HCEC 1CT (cell line): ENCODE measurements at regions not wholly inside any gene's neighbourhood (a gene's known extent, or its start where the extent isn't known, plus 50 kb on each side); places are given as distances from the start of the nearest gene placed in this dataset.
"Not testable (repeated sequence)": the region's sequence is repeated elsewhere in the genome, so short reads cannot be mapped to it uniquely, and the experiment has no call there.

Source experiments
- DNase-seq: peaks from one replicate; pipeline ENCODE4 v3.0.0-alpha.2; 2017

DNA sequence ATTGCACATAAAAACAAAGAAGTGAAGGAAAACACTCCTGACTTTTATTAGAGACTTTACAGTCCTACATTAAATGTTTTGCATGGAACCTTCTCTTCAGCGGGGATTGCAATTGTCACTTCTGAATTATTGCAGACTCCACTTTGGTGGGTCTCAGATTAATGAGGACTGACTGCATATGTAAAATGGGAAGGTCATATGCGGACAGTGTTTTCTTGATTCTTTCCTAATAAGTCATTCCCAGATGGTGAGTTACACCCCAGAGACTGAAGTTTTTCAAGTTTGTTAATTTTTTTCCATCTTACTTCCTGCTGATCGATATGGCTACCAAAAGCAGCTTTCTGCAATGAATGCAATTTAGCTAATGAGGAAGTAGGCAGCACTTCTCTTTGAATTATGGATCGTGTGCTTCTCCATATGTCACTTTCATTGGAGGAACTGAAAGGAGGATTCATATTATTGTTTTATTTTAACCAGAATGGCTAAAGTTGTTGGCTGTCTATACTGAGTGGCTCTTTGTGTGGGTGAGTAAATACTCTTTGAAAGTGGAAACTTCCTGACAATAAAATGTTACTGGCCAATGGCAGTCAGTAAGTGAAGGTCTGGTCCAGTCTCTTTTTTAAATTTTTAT lies 119.3 kb upstream of the CLNK start:
- peak; percentile 21 for DNase-seq

DNA sequence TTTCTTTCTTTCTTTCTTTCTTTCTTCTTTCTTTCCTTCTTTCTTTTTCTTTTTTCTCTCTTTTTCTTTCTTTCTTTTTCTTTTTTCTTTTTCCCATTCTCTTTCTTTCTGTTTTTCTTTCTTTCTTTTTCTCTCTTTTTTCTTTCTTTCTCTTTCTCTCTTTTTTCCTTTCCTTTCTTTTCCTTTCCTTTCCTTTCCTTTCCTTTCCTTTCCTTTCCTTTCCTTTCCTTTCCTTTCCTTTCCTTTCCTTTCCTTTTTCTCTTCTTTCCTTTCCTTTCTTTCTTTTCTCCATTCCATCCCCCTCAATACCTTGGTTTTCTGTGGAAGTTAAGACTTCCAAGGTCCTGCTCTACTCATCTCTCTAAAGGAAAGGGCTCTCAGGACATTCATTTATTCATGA lies 102.8 kb upstream of the CLNK start:
- no peak for DNase-seq

DNA sequence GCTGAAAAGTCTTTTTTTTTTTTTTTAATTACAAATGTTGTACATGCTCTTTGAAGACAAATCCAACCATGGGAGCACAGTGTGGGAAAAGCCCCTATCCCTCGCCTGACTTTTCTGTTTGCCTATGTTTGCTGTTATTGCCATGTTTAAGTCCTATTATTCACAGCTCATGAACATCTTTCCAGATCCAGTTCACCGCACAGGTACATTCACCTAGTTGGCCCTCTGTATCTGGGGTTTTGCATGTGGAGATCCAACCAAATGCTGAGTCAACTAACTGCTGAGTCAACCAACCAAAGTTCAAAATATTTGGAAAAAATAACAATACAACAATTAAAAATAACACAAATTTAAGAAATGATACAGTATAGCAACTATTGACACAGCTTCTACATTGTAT lies 100.1 kb upstream of the CLNK start:
- no peak for DNase-seq

DNA sequence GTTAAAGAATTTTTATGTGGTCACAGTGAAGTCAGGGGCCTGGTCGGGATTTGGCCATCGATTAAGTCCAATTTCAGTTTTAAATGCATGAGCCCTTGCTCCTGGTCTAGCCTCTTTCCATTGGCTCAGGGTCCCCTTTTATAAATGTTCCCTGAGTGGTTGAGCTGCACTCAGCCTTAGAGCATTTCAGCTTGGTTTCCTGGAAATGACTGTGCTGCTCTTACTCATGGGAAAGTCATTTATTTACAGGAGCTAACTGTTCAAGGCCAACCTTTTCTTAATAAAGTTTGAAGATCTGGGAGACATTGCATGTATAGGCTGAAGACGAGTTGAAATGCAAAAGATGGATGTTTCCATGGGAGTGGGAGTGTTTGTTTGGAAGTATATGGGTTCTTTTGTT lies 98.8 kb upstream of the CLNK start:
- DNase-seq: peak; percentile 56

DNA sequence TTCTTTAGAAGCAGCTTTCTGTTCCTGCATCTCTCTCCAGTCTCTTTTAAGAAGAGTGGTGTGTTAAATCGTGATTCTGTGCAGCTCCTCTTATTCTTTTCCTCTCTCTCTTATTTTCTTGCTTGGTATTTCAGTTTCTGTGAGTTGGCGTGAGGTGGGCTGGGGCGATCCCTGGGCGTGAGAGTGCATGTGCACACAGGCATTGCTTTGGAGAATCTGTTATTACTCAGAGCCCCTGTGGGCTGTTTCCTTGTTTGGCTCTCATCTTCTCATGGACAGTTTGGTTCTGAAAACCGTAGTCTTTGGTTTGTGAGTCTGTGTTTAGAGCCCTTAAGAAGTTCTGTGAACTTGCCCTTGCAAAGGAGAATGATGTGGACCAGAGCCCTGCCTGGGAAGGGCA lies 97.2 kb upstream of the CLNK start:
- DNase-seq: no peak

DNA sequence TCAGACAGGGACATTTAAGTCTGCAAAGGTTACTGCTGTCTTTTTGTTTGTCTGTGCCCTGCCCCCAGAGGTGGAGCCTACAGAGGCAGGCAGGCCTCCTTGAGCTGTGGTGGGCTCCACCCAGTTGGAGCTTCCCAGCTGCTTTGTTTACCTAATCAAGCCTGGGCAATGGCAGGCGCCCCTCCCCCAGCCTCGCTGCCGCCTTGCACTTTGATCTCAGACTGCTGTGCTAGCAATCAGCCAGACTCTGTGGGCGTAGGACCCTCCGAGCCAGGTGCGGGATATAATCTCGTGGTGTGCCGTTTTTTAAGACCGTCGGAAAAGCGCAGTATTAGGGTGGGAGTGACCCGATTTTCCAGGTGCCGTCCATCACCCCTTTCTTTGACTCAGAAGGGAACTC lies 96.2 kb upstream of the CLNK start:
- not testable (repeated sequence) for DNase-seq

DNA sequence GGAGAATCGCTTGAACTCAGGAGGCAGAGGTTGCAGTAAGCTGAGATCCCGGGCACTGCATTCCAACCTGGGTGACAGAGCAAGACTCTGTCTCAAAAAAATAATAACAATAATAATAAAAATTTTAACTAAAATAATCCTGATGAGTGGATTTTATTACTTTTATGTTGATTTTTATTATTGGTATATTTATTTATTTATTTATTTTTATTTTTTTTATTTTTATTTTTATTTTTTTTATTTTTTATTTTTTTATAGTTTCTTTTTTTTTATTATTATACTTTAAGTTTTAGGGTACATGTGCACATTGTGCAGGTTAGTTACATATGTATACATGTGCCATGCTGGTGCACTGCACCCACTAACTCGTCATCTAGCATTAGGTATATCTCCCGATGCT lies 90.6 kb upstream of the CLNK start:
- DNase-seq: not testable (repeated sequence)

DNA sequence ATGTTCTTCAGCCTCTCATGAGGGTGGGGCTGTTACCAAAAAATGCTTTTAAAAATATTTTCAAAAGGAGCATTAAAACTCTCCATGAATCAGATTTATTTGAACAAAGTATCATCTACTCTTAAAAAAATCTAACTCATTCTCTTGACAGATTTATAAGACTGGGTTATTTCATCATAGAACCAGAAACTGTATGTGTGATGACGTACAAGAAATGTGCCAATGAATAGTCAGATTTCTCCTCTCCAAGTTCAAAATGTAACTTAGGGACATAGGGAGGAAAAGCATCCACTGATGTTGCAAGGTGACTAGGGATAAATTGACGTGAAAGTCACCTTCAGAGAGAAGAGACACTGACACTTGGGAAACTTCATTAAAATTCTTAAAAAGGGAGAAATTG lies 89.1 kb upstream of the CLNK start:
- no peak for DNase-seq

DNA sequence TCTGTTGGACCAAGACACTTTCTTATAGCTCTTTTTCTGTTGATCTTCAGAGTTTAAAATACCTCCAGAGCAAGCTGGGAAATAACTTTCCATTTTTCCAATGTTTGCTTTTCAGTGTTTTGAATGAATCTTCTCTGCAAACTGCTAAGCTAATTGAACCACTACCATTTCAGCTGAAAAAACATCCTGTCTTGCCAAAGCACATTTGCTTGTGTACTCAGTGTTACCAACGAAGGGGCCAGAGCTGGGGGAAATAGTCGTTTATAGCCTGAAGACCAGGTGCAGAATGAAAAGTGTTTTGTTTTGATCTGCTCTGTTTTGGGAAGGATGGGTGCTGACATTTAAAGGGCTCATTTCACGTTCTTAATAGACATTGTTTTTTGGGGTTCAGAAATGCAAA lies 88.4 kb upstream of the CLNK start:
- no peak for DNase-seq

DNA sequence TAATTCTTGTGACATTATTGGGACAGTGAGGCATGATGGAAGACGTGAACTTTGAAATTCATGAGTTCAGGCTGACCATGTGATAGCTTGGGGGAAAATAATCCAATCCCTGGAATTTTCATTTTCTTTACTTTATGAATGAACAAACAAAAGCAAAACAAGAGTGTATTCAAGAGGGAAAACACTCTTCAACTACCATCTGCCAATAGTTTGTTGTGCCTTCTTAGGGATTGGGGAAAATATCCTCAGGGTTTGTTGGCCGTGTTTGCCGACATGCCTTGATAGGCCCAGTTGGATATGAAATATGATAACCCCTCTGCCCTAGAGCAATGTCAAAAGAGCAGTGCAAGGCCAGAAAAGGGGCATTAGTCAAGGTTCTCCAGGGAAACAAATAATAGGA lies 80.8 kb upstream of the CLNK start:
- no peak for DNase-seq

DNA sequence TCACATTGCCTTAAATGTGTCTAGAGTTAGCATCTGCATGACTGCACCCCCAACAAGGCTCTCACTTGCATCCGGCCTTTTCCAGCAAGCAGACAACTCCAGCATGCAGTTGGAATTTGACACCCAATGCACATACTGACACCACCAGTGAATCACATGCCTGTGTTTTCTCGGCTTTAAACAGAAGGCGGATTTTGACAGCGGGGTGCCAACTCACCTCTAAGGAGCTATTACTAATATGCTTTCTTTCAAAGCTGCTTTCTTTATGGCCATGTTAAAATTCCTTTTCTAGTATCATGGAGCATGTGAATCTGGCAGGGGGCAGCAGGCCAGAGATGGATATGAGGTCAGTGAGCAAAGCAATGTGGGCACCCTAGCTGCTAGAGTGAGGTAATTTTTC lies 78.0 kb upstream of the CLNK start:
- peak; percentile 81 for DNase-seq

DNA sequence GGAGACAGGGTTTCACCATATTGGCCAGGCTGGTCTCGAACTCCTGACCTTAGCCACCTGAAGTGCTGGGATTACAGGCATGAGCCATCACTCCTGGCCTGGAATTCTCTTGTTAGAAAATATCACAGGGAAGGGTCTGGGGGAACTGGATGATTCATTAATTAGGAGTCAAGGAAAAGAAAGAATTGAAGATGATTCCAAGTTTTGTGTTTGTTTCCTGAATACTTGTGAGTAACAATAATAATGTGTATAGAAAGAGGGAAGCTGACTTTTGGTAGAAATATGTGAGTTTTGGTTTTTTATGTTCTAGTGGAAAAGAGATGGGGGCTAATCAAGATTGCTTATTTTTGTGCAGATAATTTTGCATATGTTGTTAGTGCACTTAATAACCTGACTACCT lies 77.3 kb upstream of the CLNK start:
- DNase-seq: peak; percentile 25

DNA sequence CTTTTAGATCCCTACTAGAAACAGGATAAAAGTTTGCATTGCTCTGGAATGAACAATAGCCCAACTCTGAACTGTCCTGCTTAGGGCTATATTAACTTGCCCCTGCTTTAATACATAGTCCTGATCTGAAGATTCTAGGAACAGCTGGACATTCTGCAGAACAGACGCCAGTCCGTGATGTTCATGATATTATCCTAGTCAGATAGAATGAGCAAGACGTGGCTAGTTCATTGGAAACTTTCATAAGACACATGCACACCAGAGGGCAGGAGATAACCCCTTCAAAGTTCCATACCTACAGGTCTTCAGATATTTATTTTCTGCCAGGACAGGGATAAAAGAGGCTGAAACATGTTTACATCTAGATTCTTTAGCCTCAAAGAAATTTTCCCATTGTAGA lies 75.5 kb upstream of the CLNK start:
- DNase-seq: no peak

DNA sequence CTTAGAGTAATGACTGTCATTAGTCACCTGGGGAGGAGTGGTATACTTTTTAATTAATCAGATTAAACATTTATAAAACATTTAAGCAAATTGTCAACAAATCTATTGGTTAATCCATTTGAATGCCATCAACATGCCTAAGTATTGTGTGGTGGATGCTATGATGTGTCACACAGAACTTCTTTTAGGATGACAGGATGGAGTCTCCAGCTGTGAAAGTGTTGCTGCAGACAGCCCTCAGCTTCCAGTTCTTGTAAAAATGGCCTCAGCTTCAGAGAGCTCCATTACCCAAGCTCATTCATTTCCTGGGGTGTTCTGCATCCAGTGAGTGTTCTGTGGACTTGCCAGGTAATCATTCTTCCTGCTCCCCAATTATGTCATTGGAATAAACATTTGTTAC lies 74.3 kb upstream of the CLNK start:
- no peak for DNase-seq

DNA sequence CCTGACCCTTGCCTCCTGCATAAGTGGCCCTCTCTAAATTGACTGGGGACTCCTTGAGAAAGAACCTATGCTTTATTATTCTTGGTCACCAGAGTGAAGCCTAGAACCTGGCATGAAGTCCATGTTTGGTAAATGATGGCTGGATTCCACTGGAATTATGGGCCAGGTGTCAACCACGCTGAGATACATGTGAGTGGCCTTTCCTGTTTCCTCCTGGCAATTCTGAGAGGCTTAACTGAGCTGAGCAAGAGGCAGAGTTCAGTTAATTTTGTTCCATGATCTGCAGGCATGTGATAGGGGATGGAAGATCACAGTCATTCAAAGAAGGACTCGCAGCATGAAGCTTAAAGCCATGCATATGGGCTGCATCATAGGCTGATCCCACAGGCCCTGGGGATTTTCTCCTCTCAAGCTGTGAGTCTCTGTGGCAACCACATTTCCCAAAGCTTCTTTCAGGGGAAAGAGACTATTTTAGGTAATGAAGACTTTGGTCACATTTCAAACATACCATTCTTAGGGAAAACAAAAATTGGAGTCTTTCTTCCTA lies 69.4 kb upstream of the CLNK start:
- DNase-seq: no peak

DNA sequence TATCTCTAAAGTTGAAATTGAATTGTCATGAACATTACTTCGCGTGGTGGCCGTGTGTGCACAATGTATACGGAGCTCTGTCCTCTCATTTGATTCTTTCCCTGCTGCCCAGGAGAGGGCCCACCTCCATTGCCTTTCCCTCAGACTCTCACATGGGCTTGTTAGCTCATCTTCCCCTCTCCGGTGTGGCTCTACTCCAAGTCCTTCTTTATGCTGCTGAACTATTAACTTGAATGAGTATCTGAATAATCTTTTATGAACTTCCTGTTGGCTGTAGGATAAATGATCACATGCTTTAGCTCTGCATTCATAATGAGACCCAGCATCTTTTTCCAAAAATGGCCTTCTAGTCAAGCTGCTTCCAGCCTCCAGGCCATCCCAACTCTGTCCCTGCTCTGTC lies 68.8 kb upstream of the CLNK start:
- no peak for DNase-seq

DNA sequence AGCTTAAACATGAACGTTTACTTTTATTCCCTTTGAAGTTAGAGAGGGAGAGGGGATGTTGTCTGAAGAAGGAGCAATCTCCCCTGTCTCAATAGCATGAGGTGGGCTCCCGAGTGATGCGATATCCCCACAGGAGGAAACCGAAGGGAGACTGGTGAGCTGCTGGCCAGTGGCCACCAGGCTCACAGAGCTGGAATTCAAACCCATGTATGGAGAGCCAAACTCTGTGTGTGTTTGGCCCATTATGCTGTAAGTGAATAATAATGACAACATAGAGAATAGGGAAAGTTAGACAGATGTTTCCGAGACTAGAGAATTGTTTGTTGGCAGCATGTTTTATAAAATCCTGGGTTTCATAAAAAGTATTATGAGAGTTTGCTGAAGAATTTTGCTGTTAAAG lies 66.1 kb upstream of the CLNK start:
- no peak for DNase-seq

DNA sequence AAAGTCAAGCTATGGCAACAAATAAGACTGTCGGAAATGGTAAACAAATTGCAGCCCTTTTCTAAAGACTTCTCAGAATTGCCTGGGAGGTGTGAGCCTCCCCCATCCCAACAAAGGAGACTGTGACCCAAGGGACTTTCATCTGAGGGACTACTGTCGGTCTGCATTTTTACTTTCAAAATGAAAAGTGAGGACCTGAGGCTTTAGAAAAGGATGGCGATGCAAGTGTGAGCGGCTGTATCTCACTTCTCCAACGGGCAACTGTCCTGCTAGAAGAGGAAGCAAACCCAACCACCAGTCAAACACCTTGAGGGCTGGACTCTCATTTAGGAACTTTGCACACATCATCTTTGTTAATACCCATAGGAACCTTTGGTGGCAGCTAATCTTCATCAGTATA lies 62.6 kb upstream of the CLNK start:
- no peak for DNase-seq

DNA sequence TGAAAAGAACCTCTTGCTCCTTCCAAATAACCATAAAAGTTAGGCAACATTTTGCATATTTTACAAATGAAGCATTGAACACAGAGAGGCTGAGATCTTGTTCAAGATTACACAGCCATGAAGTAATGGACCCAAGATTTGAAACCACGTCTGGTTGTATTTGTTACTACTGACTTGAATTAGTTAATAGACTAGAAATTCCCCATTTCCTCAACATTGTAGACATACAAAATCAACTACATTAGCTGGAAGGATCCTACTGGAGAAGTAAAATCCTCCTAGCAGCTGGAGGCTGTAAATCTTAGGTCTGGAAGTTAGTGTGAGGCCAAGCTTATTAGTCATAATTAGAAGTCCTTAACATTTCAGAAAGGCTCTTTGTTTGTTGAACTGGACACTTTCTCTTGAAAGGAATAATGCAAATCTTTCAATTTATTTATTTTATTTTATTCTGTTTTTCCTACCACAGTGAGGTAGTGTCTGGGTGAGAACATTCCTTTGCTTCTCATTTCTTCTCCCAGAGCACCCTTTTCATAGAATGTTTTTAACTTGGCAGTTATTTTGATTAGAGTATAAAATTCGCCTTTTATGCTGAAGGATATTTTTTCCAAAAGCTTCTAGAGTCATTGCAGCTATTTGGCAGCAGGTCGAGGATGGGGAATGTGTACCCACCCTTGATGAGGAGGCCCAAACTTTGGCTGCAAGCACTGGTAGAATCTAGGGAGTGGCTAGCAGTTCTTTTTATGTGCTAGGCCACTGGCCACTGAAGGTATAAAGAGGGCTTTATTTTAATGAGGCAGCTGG lies 62.0 kb upstream of the CLNK start:
- DNase-seq: peak; percentile 41

DNA sequence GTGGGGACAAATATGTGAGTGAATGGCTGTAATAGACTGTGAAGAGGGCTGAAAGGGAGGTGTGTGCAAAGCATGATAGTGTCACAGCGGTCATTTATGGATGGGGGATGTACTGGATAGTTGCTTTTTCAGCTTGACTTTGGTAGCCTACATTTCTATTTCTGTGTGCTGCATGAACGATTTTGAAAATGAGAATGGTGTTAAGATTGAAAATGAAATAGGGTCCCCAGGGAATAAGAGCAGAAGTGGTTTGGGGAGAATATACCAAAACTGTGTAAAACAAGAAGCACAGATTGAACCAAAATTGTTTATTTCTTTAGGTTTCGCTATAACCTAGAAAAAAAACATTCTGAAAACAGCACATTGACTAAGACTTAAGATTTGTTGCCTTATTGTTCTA lies 58.8 kb upstream of the CLNK start:
- no peak for DNase-seq

DNA sequence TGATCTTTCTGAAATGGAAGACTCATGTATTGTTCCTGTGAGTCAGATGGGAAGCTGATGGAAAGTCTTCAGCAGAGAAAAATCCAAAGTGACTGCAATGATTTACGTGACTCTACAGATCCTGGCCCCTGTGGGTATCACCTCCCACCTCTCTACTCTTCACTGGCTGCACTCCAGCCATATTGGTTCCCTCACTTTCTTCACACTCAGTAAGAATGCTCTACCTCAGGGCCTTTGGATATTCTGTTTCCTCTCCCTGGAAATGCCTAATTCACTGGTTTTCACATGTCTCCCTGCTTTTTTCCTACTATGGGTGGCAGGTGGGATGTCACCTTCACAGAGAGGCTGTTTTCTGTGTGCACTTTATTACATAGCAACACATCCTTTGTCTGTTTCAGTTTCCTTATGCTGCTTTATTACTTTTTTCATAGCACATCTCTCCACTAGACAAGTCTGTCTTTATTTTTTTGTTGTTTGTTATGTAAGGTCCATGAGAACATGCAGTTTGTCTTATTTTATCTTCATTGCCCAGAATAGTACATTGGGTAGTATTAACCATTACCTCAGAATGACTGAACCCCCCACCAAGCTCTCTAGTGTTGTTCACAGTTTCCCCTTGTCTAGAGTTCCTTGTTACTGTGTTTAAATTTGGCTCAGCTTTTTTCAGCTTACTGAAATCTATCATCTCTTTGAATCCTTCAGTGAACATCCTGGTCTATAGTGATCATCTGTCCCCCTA lies 57.6 kb upstream of the CLNK start:
- DNase-seq: no peak

DNA sequence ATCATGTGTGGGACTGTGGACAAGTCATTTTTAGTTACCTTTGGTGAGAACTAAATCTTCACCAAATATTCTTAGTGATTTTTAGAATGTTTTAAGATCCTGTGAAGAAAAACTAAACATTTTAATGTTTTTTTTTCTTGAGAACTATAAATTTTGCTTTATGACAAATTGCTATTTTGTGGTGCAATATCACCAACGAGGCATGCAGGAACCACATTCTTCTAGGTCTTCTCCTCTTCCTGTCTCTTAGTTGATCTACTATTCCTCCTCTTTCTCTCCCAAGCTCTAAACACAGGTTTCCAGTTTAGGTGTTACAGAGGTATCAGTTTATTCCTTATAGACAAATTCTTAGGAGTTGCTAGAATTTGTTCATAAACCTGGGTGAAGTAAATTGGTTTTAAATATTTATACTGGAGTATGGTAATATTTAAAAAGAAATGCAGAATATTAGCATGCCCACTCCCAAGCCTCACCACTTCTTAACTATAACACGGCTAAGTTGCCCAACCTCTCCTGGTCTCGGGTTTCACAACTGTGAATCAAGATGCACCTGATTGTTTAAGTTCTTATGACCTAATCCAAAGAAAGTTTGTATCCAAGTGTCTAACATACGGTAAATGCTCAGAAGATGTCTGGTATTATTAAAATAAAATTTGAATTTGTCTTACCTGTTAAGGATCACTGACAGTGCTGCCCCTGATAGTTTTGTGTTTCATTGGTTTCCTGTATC lies 56.5 kb upstream of the CLNK start:
- peak; percentile 11 for DNase-seq

DNA sequence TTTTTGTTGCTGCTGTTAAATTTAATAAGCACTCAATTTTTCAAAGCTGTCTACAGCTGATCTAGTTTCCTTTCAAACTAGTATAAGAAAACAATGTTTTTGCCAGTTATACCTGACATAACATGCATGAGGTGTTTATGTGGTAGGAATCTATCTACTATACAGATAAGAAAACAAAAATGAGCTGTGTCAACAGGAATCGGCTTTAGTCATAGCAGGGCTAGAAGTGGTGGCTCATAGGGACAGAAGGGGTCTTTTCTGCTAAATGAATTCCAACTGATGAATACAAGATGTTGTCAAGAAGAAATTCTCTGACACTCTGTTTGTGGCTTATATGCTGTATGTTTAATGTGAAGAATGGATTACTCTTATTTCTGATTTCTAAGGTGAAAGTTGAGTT lies 55.7 kb upstream of the CLNK start:
- no peak for DNase-seq
